IMR-90 (cell line): ENCODE measurements at regions not wholly inside any gene's neighbourhood (a gene's known extent, or its start where the extent isn't known, plus 50 kb on each side); places are given as distances from the start of the nearest gene placed in this dataset.

ENCODE experiments used
- CTCF ChIP-seq: conservative IDR thresholded peaks from 2 replicates; pipeline ENCODE4 v1.5.1; 2012; ENCODE audit warnings: mild to moderate bottlenecking, low read depth, low read length, improper control_type of control experiment
- ELK1 ChIP-seq: fragments of 150-350 bp; IDR thresholded peaks from 2 replicates; pipeline ENCODE4 v1.6.1; 2016; ENCODE audit warnings: low read depth, mild to moderate bottlenecking, low read length, moderate library complexity, borderline replicate concordance
- POLR2A ChIP-seq: IDR thresholded peaks from 2 replicates; pipeline ENCODE4 v1.6.1; 2012; ENCODE audit warnings: mild to moderate bottlenecking, low read depth, low read length

GRCh38 chr10:120018695-120019094, 126.2 kb downstream of the SEC23IP start:
- TF ChIP-seq POLR2A (no peak), CTCF (no peak), ELK1 (no peak)
